H9 (cell line): ENCODE measurements at regions not wholly inside any gene's neighbourhood (a gene's known extent, or its start where the extent isn't known, plus 50 kb on each side); places are given as distances from the start of the nearest gene placed in this dataset.

Experiments
- DNase-seq: peaks from one replicate; pipeline ENCODE4 v3.0.0-alpha.2; 2017
- H2AFZ ChIP-seq: one replicate; pipeline ENCODE4 v1.6.1; 2013; ENCODE audit warnings: mild to moderate bottlenecking, low read length, control low read depth, moderate library complexity
- H2AK5ac ChIP-seq: 2 replicates; pipeline ENCODE4 v1.6.1; 2013; ENCODE audit warnings: low read length, control low read depth, mixed read lengths; ENCODE audit not compliant: insufficient read length
- H2BK120ac ChIP-seq: one replicate; pipeline ENCODE4 v1.6.1; 2013; ENCODE audit warnings: low read depth, mild to moderate bottlenecking, low read length, control low read depth, inconsistent platforms; ENCODE audit not compliant: poor library complexity, severe bottlenecking
- H2BK12ac ChIP-seq: 2 replicates; pipeline ENCODE4 v1.6.1; 2013; ENCODE audit warnings: low read length, control low read depth, mixed read lengths, low read depth; ENCODE audit not compliant: insufficient read length
- H2BK15ac ChIP-seq: 2 replicates; pipeline ENCODE4 v1.6.1; 2013; ENCODE audit warnings: low read depth, low read length, control low read depth
- H2BK20ac ChIP-seq: one replicate; pipeline ENCODE4 v1.6.1; 2013; ENCODE audit warnings: low read depth, mild to moderate bottlenecking, low read length, control low read depth, inconsistent platforms; ENCODE audit not compliant: poor library complexity, severe bottlenecking
- H2BK5ac ChIP-seq: 2 replicates; pipeline ENCODE4 v1.6.1; 2013; ENCODE audit warnings: low read length, control low read depth, mixed read lengths; ENCODE audit not compliant: insufficient read length
- H3K14ac ChIP-seq: 2 replicates; pipeline ENCODE4 v1.6.1; 2013; ENCODE audit warnings: low read length, control low read depth; ENCODE audit not compliant: insufficient read depth
- H3K18ac ChIP-seq: 2 replicates; pipeline ENCODE4 v1.6.1; 2013; ENCODE audit warnings: low read depth, mild to moderate bottlenecking, mixed read lengths, low read length, control low read depth; ENCODE audit not compliant: insufficient read length
- H3K23ac ChIP-seq: 2 replicates; pipeline ENCODE4 v1.6.1; 2013; ENCODE audit warnings: low read length, control low read depth, mixed read lengths, low read depth; ENCODE audit not compliant: insufficient read length
- H3K23me2 ChIP-seq: 2 replicates; pipeline ENCODE4 v1.6.1; 2013; ENCODE audit warnings: low read depth, mild to moderate bottlenecking, mixed read lengths, low read length, control low read depth; ENCODE audit not compliant: insufficient read length, poor library complexity, severe bottlenecking
- H3K27ac ChIP-seq: 2 replicates; pipeline ENCODE4 v1.5.1; 2013; ENCODE audit warnings: low read length, control low read depth, mixed read lengths, low read depth; ENCODE audit not compliant: insufficient read length
- H3K27me3 ChIP-seq: 2 replicates; pipeline ENCODE4 v1.6.1; 2013; ENCODE audit warnings: low read length, control low read depth, inconsistent platforms; ENCODE audit not compliant: insufficient read depth
- H3K4ac ChIP-seq: 2 replicates; pipeline ENCODE4 v1.6.1; 2013; ENCODE audit warnings: low read depth, mild to moderate bottlenecking, control low read depth, inconsistent platforms, low read length, moderate library complexity
- H3K4me1 ChIP-seq: 2 replicates; pipeline ENCODE4 v1.6.1; 2013; ENCODE audit warnings: low read length, control low read depth, inconsistent platforms; ENCODE audit not compliant: insufficient read depth
- H3K4me2 ChIP-seq: 2 replicates; pipeline ENCODE4 v1.6.1; 2013; ENCODE audit warnings: low read length, control low read depth, mixed read lengths; ENCODE audit not compliant: insufficient read length, insufficient read depth
- H3K56ac ChIP-seq: 2 replicates; pipeline ENCODE4 v1.6.1; 2013; ENCODE audit warnings: low read depth, mild to moderate bottlenecking, mixed read lengths, low read length, control low read depth; ENCODE audit not compliant: insufficient read length
- H3K79me1 ChIP-seq: 2 replicates; pipeline ENCODE4 v1.6.1; 2013; ENCODE audit warnings: low read depth, mild to moderate bottlenecking, moderate library complexity, low read length, control low read depth, inconsistent platforms; ENCODE audit not compliant: insufficient read depth, poor library complexity, severe bottlenecking
- H3K79me2 ChIP-seq: 2 replicates; pipeline ENCODE4 v1.6.1; 2013; ENCODE audit warnings: low read length, control low read depth, inconsistent platforms; ENCODE audit not compliant: insufficient read depth
- H3K9ac ChIP-seq: 2 replicates; pipeline ENCODE4 v1.6.1; 2013; ENCODE audit warnings: low read length, control low read depth, mixed read lengths; ENCODE audit not compliant: insufficient read length; ENCODE audit errors: extremely low read depth
- H3K9me3 ChIP-seq: one replicate; pipeline ENCODE4 v1.6.1; 2013; ENCODE audit warnings: low read depth, low read length, inconsistent platforms; ENCODE audit not compliant: control insufficient read depth
- H3T11ph ChIP-seq: one replicate; pipeline ENCODE4 v1.6.1; 2013; ENCODE audit warnings: mild to moderate bottlenecking, low read length, control low read depth, inconsistent platforms
- H4K20me1 ChIP-seq: one replicate; pipeline ENCODE4 v1.6.1; 2013; ENCODE audit not compliant: control insufficient read depth, insufficient read length, insufficient read depth
- H4K5ac ChIP-seq: 2 replicates; pipeline ENCODE4 v1.6.1; 2013; ENCODE audit warnings: low read depth, mild to moderate bottlenecking, mixed read lengths, low read length, control low read depth; ENCODE audit not compliant: insufficient read length
- H4K8ac ChIP-seq: replicated peaks from 2 replicates; pipeline ENCODE4 v1.6.1; 2013; ENCODE audit warnings: low read length, control low read depth, mixed read lengths, low read depth; ENCODE audit not compliant: insufficient read length
- H4K91ac ChIP-seq: 2 replicates; pipeline ENCODE4 v1.6.1; 2013; ENCODE audit warnings: low read depth, mild to moderate bottlenecking, moderate library complexity, mixed read lengths, low read length, control low read depth; ENCODE audit not compliant: insufficient read length
- H3K27ac Mint-ChIP-seq, 3 experiments: 2 replicates in 2 of 3; 3 replicates in 1 of 3; pipeline ENCODE4 v1.8.0; 2020 to 2021; ENCODE audit warnings: mixed read lengths in 3 of 3, mild to moderate bottlenecking in 1 of 3, moderate library complexity in 1 of 3
- H3K27me3 Mint-ChIP-seq: 2 replicates; pipeline ENCODE4 v1.8.0; 2021; ENCODE audit warnings: low read depth, mild to moderate bottlenecking, moderate library complexity, mixed read lengths
- H3K36me3 Mint-ChIP-seq, 3 experiments: 2 replicates in 2 of 3; 3 replicates in 1 of 3; pipeline ENCODE4 v1.8.0; 2020 to 2021; ENCODE audit warnings: low read depth in 3 of 3, mixed read lengths in 3 of 3; ENCODE audit not compliant: insufficient read depth in 1 of 3
- H3K4me1 Mint-ChIP-seq, 2 experiments: 2 replicates each; pipeline ENCODE4 v1.8.0; 2020; ENCODE audit warnings: mixed read lengths in 2 of 2
- H3K4me3 Mint-ChIP-seq, 2 experiments: 2 replicates in 1 of 2; 3 replicates in 1 of 2; pipeline ENCODE4 v1.8.0; 2020 to 2021; ENCODE audit warnings: mild to moderate bottlenecking in 2 of 2, mixed read lengths in 2 of 2, moderate library complexity in 1 of 2
- H3K9me3 Mint-ChIP-seq, 2 experiments: 2 replicates in 1 of 2; 3 replicates in 1 of 2; pipeline ENCODE4 v1.8.0; 2020; ENCODE audit warnings: mild to moderate bottlenecking in 2 of 2, mixed read lengths in 2 of 2, moderate library complexity in 1 of 2
- CTCF ChIP-seq: fragments of 200-600 bp; sonication (generic); conservative IDR thresholded peaks from 3 replicates; pipeline ENCODE4 v1.8.0; 2021; ENCODE audit warnings: antibody characterized with exemption, mild to moderate bottlenecking
- WGBS: extraction: QIAGEN DNeasy Blood & Tissue Kit; methylation state at CpG from one replicate; pipeline ENCODE4 v1.1.7; 2013; ENCODE audit warnings: missing lambda C conversion rate, low lambda C conversion rate, mixed read lengths; ENCODE audit not compliant: insufficient read length; ENCODE audit errors: extremely low coverage; 5-methylcytosine and 5-hydroxymethylcytosine counted together

- Histone ChIP-seq H3K14ac (no peak overlapping the region), H3K79me1 (no peaks in the 10 kb centered on the region), H3K79me2 (no peaks in the 10 kb centered on the region), H3K23ac (no peak overlapping the region), H4K5ac (no peak overlapping the region), H4K20me1 (no peaks in the 10 kb centered on the region), H2AK5ac (no peak overlapping the region), H3K4ac (no peak overlapping the region), H2BK5ac (no peak overlapping the region), H3K18ac (no peak overlapping the region), H3K27ac (no peak overlapping the region), H3K9ac (no peak overlapping the region), H2BK120ac (no peak overlapping the region), H2BK20ac (no peak overlapping the region), H2BK12ac (no peak overlapping the region), H4K8ac (no peak overlapping the region), H3K4me2 (no peak overlapping the region), H3K27me3 (no peaks in the 10 kb centered on the region), H3K23me2 (no peaks in the 10 kb centered on the region), H3T11ph (no peak overlapping the region), H3K56ac (no peak overlapping the region), H2AFZ (no peak overlapping the region), H2BK15ac (no peak overlapping the region), H3K9me3 (no peaks in the 10 kb centered on the region), H3K4me1 (no peaks in the 10 kb centered on the region), H4K91ac (no peak overlapping the region)
- peaks cover 0 to 15% (median 8%) of the 10 kb centered on the region in 3 experiments; a peak in 6 of 7 replicates for H3K36me3 Mint-ChIP-seq
- H3K9me3 Mint-ChIP-seq: peaks cover 28 to 35% of the 10 kb centered on the region in 2 experiments
- H3K27ac Mint-ChIP-seq: no peak overlapping the region
- TF ChIP-seq CTCF: no peak
- H3K4me1 Mint-ChIP-seq: no peaks in the 10 kb centered on the region
- H3K27me3 Mint-ChIP-seq: peaks cover 7% of the 10 kb centered on the region; the same call in 1 of the 2 replicates
- WGBS: no CpG with 5 or more reads among the region's 3 CpGs
- no peak for DNase-seq
- no peak overlapping the region for H3K4me3 Mint-ChIP-seq
Observed at GRCh38 chr15:100818927-100819326, 60.7 kb upstream of the ALDH1A3 start.
